GM12891 (cell line): ENCODE measurements at regions not wholly inside any gene's neighbourhood (a gene's known extent, or its start where the extent isn't known, plus 50 kb on each side); places are given as distances from the start of the nearest gene placed in this dataset.
A peak's percentile ranks its signal among the peaks of the same experiment; 100 is the strongest.
"Not testable (repeated sequence)": the region's sequence is repeated elsewhere in the genome, so short reads cannot be mapped to it uniquely, and the experiment has no call there.

Experiments
- DNase-seq: peaks from one replicate; pipeline ENCODE4 v3.0.0; 2011; ENCODE audit warnings: low spot score; ENCODE audit not compliant: insufficient read length
- FAIRE-seq: peaks from 2 replicates; lab custom pipeline; 2011; peaks lifted over from hg19 to GRCh38; lab: Jason Lieb, UNC
- PAX5 ChIP-seq: IDR thresholded peaks from 2 replicates; pipeline ENCODE4 v1.6.1; 2011; ENCODE audit warnings: low read length, moderate library complexity, mild to moderate bottlenecking; ENCODE audit not compliant: insufficient read depth, severe bottlenecking
- POLR2A ChIP-seq: IDR thresholded peaks from 2 replicates; pipeline ENCODE4 v1.6.1; 2011; ENCODE audit warnings: low read depth, low read length, control low read depth
- POLR2AphosphoS5 ChIP-seq: IDR thresholded peaks from 2 replicates; pipeline ENCODE4 v1.6.1; 2011; ENCODE audit warnings: low read depth, low read length, control low read depth
- POU2F2 ChIP-seq: IDR thresholded peaks from 2 replicates; pipeline ENCODE4 v1.6.1; 2011; ENCODE audit warnings: low read depth, mild to moderate bottlenecking, control low read depth, low read length, moderate library complexity
- SPI1 ChIP-seq: IDR thresholded peaks from 2 replicates; pipeline ENCODE4 v1.6.1; 2011; ENCODE audit warnings: low read depth, low read length, control low read depth
- TAF1 ChIP-seq: IDR thresholded peaks from 2 replicates; pipeline ENCODE4 v1.6.1; 2011; ENCODE audit warnings: low read depth, low read length, control low read depth

DNA sequence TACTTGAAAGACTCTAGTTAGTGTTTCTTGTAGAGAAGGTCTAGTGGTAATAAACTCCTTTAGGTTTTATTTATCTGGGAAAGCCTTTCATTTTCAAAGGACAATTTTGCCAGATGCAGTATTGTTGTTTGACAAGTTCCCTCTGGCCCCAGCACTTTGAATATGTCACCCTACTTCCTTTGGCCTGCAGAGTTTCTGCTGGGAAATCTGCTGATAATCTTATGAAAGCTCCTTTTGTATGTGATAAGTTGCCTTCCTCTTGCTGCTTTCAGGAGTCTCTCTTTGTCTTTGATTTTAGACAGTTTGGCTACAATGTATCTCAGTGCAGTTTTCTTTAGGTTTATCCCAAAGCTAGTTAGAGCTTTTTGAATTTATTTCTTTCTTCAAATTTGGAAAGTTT is 106.2 kb upstream of the L3MBTL4 start:
- FAIRE-seq = no peak
- DNase-seq = no peak
- TF ChIP-seq POLR2AphosphoS5 (no peak), POLR2A (no peak), SPI1 (no peak), POU2F2 (no peak), PAX5 (no peak), TAF1 (no peak)

DNA sequence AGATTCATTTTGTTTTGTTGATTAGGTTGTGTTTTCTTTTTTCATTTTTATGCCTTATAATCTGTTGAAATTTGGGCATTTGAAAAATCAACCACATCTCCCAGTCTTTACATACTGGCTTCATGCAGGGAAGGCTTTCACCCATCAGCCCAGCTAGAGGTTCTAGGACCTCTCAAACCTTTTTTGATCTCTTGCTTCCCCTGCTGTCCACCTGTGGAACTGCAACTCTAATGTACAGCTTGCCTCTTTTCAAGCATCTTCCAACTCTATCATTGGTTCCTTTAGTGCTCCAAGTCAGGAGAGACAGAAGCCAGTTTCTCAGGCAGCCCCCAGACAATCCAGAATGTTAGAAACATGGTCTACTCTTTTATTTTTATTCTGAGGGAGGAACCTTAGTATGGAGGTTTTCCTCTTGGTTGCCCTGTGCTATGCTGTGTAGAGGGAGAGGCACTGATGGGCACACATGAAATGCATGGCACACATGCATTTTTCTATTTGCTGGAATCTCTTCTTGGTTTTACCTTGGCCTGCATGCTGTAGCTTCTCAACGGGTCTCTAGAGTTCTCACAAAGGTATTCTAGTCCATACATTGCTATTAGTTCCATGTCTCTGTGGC is 107.2 kb upstream of the L3MBTL4 start:
- TF ChIP-seq TAF1 (no peak), POLR2A (no peak), POU2F2 (no peak), PAX5 (no peak), SPI1 (no peak), POLR2AphosphoS5 (no peak)
- FAIRE-seq (peak; percentile 69), DNase-seq (no peak)

DNA sequence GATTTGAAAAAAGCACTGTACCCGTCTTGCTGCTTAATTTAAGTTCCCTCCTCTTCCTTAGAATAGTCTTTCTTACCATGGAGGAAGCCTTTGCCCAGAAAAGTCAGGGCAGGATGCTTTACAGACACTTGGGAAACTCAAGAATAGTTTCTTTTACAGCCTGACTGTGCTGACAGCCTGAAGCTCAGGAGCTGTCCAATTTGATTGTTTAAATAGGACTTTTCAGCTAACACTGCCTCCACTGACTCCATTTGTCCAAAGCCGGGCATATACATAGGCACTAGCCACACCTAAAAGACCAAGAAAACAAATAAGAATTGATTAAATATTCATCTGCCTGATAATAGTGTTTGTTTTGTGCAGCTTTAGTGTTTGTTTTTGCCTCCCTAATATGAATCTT is 110.9 kb upstream of the L3MBTL4 start:
- TF ChIP-seq SPI1 (no peak), POLR2AphosphoS5 (no peak)
- FAIRE-seq (no peak), DNase-seq (no peak)

DNA sequence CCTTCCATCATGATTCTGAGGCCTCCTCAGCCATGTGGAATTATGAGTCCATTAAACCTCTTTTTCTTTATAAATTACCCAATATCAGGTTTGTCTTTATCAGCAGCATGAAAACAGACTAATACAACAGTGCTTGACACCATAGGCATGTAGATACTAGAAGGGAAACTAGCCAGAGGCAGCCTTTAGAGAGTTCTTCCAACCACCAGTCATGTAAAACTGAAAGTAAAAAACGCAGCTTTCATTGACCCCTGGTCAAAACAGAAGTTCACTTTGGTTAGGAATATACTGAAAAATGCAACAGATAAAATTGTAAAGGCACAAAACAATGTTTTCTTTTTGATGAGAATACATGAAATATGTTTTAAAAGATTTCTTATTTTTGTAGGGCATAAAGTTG is 122.8 kb upstream of the L3MBTL4 start:
- DNase-seq (no peak), FAIRE-seq (no peak)
- TF ChIP-seq POLR2A (no peak), TAF1 (no peak), POU2F2 (no peak), POLR2AphosphoS5 (no peak), SPI1 (no peak), PAX5 (no peak)

DNA sequence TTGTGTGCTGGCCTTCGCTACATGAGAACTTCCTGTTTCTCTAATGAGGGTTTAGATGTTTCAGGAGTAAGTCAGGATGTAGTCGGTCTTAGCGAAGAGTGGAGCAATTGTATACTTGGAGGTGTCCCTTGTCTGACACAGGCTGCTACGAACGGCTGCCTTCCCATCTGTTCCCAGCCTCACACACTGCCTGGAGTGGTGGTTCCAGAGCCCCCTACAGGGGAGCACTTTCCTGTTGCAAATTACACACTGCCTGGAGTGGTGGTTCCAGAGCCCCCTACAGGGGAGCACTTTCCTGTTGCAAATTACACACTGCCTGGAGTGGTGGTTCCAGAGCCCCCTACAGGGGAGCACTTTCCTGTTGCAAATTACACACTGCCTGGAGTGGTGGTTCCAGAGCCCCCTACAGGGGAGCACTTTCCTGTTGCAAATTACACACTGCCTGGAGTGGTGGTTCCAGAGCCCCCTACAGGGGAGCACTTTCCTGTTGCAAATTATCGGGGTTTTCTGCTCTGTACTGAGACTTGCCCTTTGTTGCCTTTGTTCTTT is 126.5 kb upstream of the L3MBTL4 start:
- FAIRE-seq, DNase-seq: not testable (repeated sequence)

DNA sequence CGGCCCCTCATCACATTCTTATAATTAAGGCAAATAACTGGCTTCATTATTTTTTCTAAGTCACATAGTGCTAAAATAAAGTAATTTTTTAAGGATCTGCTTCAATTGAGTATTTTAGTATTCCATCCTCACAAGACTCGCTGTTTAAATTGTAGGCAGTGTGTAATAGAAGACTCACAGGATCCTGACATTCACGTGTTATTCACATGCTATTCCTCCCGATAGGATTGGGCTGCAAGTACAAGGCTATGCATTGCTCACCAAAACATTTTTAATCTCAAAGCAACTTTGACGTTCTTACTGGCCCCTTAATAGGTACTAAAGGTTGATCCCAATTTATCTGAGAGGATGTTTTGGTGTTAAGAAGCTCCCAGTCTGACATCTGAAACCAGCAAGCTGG is 127.6 kb upstream of the L3MBTL4 start:
- no peak for DNase-seq
- FAIRE-seq = no peak
- no peak for TF ChIP-seq POU2F2

DNA sequence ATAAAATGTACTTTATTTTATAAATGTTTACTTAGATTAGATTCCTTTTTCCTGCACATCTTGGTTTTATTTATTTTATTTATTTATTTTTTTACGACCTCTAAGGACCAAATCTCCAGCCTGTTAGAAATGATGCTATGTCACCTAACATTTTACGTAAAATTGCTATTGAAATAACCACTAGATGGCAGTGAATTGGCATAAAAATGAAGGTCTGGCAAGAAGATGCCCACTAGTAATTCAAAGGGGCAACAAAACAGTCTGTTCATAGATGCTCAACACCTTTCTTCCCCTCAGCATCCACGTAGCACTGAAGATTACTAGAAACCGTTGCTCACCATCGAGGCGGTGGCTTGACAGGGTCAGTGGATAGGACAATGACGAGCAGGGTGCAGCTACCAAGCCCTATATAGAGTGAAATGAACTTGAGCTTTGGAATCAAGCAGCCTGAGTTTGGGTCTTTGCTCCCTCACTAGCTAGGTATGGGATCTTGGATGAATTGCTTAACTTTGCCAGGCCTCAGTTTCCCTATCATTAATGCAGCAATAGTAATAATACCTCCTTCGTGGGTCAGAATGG is 128.7 kb upstream of the L3MBTL4 start:
- no peak for FAIRE-seq
- no peak for DNase-seq

DNA sequence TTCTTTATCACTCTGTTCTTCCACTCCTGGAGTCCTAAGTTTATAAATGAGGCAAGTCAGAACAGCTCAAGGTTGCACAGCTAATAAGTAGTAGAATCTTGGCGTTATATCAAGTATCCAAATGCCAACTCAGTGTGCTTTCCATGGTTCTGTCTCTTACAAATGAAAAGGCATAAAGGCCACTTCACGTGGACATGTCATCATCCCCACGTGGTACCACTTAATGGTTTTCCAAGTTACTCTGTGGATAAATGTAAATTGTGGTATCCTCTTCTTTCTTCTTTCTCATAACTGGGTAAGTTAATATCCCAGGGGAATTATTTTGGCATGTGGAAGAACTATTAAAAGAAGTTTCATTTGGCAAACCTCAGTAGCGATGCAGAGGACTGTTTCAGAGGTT is 131.5 kb upstream of the L3MBTL4 start:
- FAIRE-seq (no peak), DNase-seq (no peak)
- TF ChIP-seq POLR2A (no peak), PAX5 (no peak), POLR2AphosphoS5 (no peak), SPI1 (no peak), TAF1 (no peak), POU2F2 (no peak)

More for the DNA sequence above, 128.7 kb upstream of the L3MBTL4 start:
- no peak for TF ChIP-seq POLR2AphosphoS5
- TF ChIP-seq POLR2A = no peak
- no peak for TF ChIP-seq SPI1
- TF ChIP-seq POU2F2 = no peak
- TF ChIP-seq PAX5 = no peak
- TF ChIP-seq TAF1 = no peak

DNA sequence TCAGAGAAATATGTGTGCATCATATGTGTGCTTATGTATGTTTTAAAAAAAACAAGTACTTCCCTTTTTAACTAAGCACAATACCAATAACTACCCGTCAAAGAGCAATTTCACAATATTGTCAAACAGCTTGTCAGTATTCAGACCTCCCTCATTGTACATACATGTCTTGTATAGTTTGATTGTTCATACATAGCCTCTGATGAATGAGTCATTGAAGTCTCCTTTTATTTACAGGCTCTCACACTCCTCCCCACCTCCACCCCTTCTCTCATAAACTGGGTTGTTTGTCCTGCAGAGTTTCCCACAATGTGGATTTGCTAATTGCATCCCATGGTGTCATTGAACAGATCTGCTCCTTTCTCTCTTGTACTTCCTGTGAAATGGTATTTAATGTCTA is 132.8 kb upstream of the L3MBTL4 start:
- no peak for TF ChIP-seq POLR2A
- TF ChIP-seq POU2F2 = no peak
- TF ChIP-seq POLR2AphosphoS5 = no peak
- TF ChIP-seq PAX5 = no peak
- TF ChIP-seq SPI1 = no peak
- no peak for TF ChIP-seq TAF1
- FAIRE-seq = no peak
- no peak for DNase-seq

DNA sequence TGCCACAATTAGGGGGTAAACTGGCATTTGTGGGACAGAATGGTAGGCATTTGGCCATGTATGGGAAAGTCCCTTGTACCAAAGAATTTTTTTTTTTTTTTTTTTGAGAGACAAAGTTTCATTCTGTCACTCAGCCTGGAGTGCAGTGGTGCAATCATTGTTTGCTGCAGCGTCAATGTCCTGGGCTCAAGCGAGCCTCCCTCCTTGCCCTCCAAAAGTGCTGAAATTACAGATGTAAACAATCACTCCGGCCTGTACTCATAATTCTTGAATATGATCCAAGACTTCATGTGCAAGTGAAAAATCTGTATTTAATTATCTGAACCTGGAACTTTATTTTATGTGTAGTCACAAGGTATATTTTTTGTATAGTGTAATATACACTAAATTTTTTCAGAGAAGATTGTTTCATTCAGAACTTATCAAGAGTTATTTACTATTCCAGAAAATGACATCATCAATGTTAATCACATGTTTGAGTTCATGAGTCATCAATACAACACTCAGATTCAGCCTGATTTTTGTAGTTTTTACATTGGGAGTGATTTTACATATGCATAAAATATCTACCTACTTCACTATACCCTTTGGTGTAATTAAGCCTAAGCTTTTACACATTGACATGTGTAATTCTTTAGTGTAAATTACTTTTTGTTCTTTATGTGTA is 138.7 kb upstream of the L3MBTL4 start:
- DNase-seq = no peak
- no peak for FAIRE-seq
- TF ChIP-seq SPI1 (no peak), POLR2A (no peak), TAF1 (no peak), POU2F2 (no peak), PAX5 (no peak), POLR2AphosphoS5 (no peak)
